ENCODE measurements at regions not wholly inside any gene's neighbourhood (a gene's known extent, or its start where the extent isn't known, plus 50 kb on each side); places are given as distances from the start of the nearest gene placed in this dataset.

GRCh38 chr1:81489372-81489934 is 311.3 kb upstream of the ADGRL2 start:
- TF ChIP-seq EGR1 (IDR thresholded peaks at IDR 0.05) (no peak), TAF1 (IDR thresholded peaks at IDR 0.05; ENCODE audit: low read depth) (no peak), REST (IDR thresholded peaks at IDR 0.05; ENCODE audit: low read depth) (no peak), TEAD4 (IDR thresholded peaks at IDR 0.05) (no peak), CREB1 (IDR thresholded peaks at IDR 0.05; ENCODE audit: low read depth) (no peak), RAD21 (IDR thresholded peaks at IDR 0.05; ENCODE audit: low read depth) (no peak), ZBTB7A (IDR thresholded peaks at IDR 0.05; ENCODE audit: low read depth) (no peak), TCF12 (IDR thresholded peaks at IDR 0.05; ENCODE audit: low read depth) (no peak), NFIC (IDR thresholded peaks at IDR 0.05) (no peak), CEBPB (IDR thresholded peaks at IDR 0.05) (no peak), FOXM1 (IDR thresholded peaks at IDR 0.05; ENCODE audit: borderline replicate concordance, low read depth) (no peak), YY1 (IDR thresholded peaks at IDR 0.05; ENCODE audit: low read depth) (no peak), EP300 (IDR thresholded peaks at IDR 0.05; ENCODE audit: borderline replicate concordance) (no peak)
- TF ChIP-seq, protein P1, sequence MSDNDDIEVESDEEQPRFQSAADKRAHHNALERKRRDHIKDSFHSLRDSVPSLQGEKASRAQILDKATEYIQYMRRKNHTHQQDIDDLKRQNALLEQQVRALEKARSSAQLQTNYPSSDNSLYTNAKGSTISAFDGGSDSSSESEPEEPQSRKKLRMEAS (IDR thresholded peaks at IDR 0.05), result no peak
- TF ChIP-seq, protein P2, sequence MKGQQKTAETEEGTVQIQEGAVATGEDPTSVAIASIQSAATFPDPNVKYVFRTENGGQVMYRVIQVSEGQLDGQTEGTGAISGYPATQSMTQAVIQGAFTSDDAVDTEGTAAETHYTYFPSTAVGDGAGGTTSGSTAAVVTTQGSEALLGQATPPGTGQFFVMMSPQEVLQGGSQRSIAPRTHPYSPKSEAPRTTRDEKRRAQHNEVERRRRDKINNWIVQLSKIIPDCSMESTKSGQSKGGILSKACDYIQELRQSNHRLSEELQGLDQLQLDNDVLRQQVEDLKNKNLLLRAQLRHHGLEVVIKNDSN (IDR thresholded peaks at IDR 0.05), result no peak

- TF ChIP-seq, protein P2 (IDR thresholded peaks at IDR 0.05), result no peak
- TF ChIP-seq EP300 (IDR thresholded peaks at IDR 0.05; ENCODE audit: borderline replicate concordance) (no peak), REST (IDR thresholded peaks at IDR 0.05; ENCODE audit: low read depth) (no peak), CEBPB (IDR thresholded peaks at IDR 0.05) (no peak), FOXM1 (IDR thresholded peaks at IDR 0.05; ENCODE audit: borderline replicate concordance, low read depth) (no peak), TCF12 (IDR thresholded peaks at IDR 0.05; ENCODE audit: low read depth) (no peak), EGR1 (IDR thresholded peaks at IDR 0.05) (no peak), ZBTB7A (IDR thresholded peaks at IDR 0.05; ENCODE audit: low read depth) (no peak), YY1 (IDR thresholded peaks at IDR 0.05; ENCODE audit: low read depth) (no peak), TEAD4 (IDR thresholded peaks at IDR 0.05) (no peak), TAF1 (IDR thresholded peaks at IDR 0.05; ENCODE audit: low read depth) (no peak), CREB1 (IDR thresholded peaks at IDR 0.05; ENCODE audit: low read depth) (no peak), NFIC (IDR thresholded peaks at IDR 0.05) (no peak), RAD21 (IDR thresholded peaks at IDR 0.05; ENCODE audit: low read depth) (no peak)
- TF ChIP-seq, protein P1 (IDR thresholded peaks at IDR 0.05), result no peak
Observed at GRCh38 chr1:81484284-81484683, 316.4 kb upstream of the ADGRL2 start.

GRCh38 chr1:81478219-81478618 is 322.5 kb upstream of the ADGRL2 start:
- TF ChIP-seq EGR1 (IDR thresholded peaks at IDR 0.05) (no peak), TEAD4 (IDR thresholded peaks at IDR 0.05) (no peak), YY1 (IDR thresholded peaks at IDR 0.05; ENCODE audit: low read depth) (no peak), EP300 (IDR thresholded peaks at IDR 0.05; ENCODE audit: borderline replicate concordance) (no peak), FOXM1 (IDR thresholded peaks at IDR 0.05; ENCODE audit: borderline replicate concordance, low read depth) (no peak), TCF12 (IDR thresholded peaks at IDR 0.05; ENCODE audit: low read depth) (no peak), RAD21 (IDR thresholded peaks at IDR 0.05; ENCODE audit: low read depth) (no peak), CEBPB (IDR thresholded peaks at IDR 0.05) (no peak), CREB1 (IDR thresholded peaks at IDR 0.05; ENCODE audit: low read depth) (no peak), TAF1 (IDR thresholded peaks at IDR 0.05; ENCODE audit: low read depth) (no peak), REST (IDR thresholded peaks at IDR 0.05; ENCODE audit: low read depth) (no peak), ZBTB7A (IDR thresholded peaks at IDR 0.05; ENCODE audit: low read depth) (no peak), NFIC (IDR thresholded peaks at IDR 0.05) (no peak)
- TF ChIP-seq, protein P1 (IDR thresholded peaks at IDR 0.05), result no peak
- TF ChIP-seq, protein P2 (IDR thresholded peaks at IDR 0.05), result no peak
